Sciatic nerve (tissue), 2 donors: ENCODE measurements at regions not wholly inside any gene's neighbourhood (a gene's known extent, or its start where the extent isn't known, plus 50 kb on each side); places are given as distances from the start of the nearest gene placed in this dataset.
"Not testable (repeated sequence)": the region's sequence is repeated elsewhere in the genome, so short reads cannot be mapped to it uniquely, and the experiment has no call there.

Experiments
- ATAC-seq: fragments of 200-7000 bp; cut with Tn5 transposase; one replicate; pipeline ENCODE4 v1.9.1; 2020; ENCODE audit warnings: mild to moderate bottlenecking, moderate library complexity
- DNase-seq: peaks from one replicate; pipeline ENCODE4 v3.0.0-alpha.2; 2020; ENCODE audit warnings: low spot score
- intact Hi-C: fragments of 100-400 bp; cut with DNase I; formaldehyde crosslinking; loops from one replicate; pipeline ENCODE4 v1.14.2; 2022
- donor health status: DM: no; HTN: no; CAD: no.
- donor health status: DM: no; HTN: no; CAD: no.

GRCh38 chr7:152905949-152906348 lies 146.4 kb downstream of the ACTR3B start:
- intact Hi-C loops, result no loop called here
- DNase-seq (no peak), ATAC-seq (no peak)

- ATAC-seq (no peak), DNase-seq (no peak)
- intact Hi-C loops, result no loop called here
Measured at GRCh38 chr7:152907042-152907761, 147.7 kb downstream of the ACTR3B start.

GRCh38 chr7:152909280-152909679 lies 149.7 kb downstream of the ACTR3B start:
- ATAC-seq, result no peak
- intact Hi-C loops, result no loop called here
- no peak for DNase-seq

GRCh38 chr7:152909683-152910544 lies 150.4 kb downstream of the ACTR3B start:
- intact Hi-C loops, result no loop called here
- DNase-seq (no peak), ATAC-seq (peak; percentile 65)

GRCh38 chr7:152910545-152911225 lies 151.1 kb downstream of the ACTR3B start:
- DNase-seq (no peak), ATAC-seq (no peak)
- intact Hi-C loops, result no loop called here

- intact Hi-C loops, result no loop called here
- DNase-seq, result no peak
- ATAC-seq, result no peak
Measured at GRCh38 chr7:152911226-152911560, 151.6 kb downstream of the ACTR3B start.

GRCh38 chr7:152911922-152912321 lies 152.4 kb downstream of the ACTR3B start:
- DNase-seq (no peak), ATAC-seq (no peak)
- intact Hi-C loops, result no loop called here

- intact Hi-C loops, result no loop called here
- no peak for DNase-seq
- no peak for ATAC-seq
Measured at GRCh38 chr7:152912511-152912910, 153.0 kb downstream of the ACTR3B start.

GRCh38 chr7:152913492-152913891 lies 153.9 kb downstream of the ACTR3B start:
- no peak for DNase-seq
- ATAC-seq, result no peak
- intact Hi-C loops, result no loop called here

- DNase-seq (no peak), ATAC-seq (no peak)
- intact Hi-C loops, result no loop called here
Measured at GRCh38 chr7:152914014-152914844, 154.7 kb downstream of the ACTR3B start.

GRCh38 chr7:152914845-152915102 lies 155.2 kb downstream of the ACTR3B start:
- ATAC-seq, intact Hi-C loops, DNase-seq: not testable (repeated sequence)

GRCh38 chr7:152922318-152923081 lies 162.9 kb downstream of the ACTR3B start:
- DNase-seq (no peak), ATAC-seq (no peak)
- intact Hi-C loops, result no loop called here

- ATAC-seq (no peak), DNase-seq (no peak)
- intact Hi-C loops, result no loop called here
Measured at GRCh38 chr7:152923711-152924110, 164.2 kb downstream of the ACTR3B start.

- ATAC-seq, result no peak
- DNase-seq, result no peak
- intact Hi-C loops, result no loop called here
Measured at GRCh38 chr7:152924238-152924637, 164.7 kb downstream of the ACTR3B start.

GRCh38 chr7:152924826-152925411 lies 165.4 kb downstream of the ACTR3B start:
- no peak for DNase-seq
- intact Hi-C loops, result no loop called here
- ATAC-seq, result no peak

- no peak for ATAC-seq
- no peak for DNase-seq
- intact Hi-C loops, result no loop called here
Measured at GRCh38 chr7:152925412-152926147, 166.0 kb downstream of the ACTR3B start.

GRCh38 chr7:152931633-152932032 lies 172.1 kb downstream of the ACTR3B start:
- DNase-seq, result no peak
- intact Hi-C loops, result no loop called here
- no peak for ATAC-seq

GRCh38 chr7:152937282-152937681 lies 177.7 kb downstream of the ACTR3B start:
- intact Hi-C loops, result no loop called here
- ATAC-seq, result no peak
- no peak for DNase-seq
